Loucy (cell line): ENCODE measurements at regions not wholly inside any gene's neighbourhood (a gene's known extent, or its start where the extent isn't known, plus 50 kb on each side); places are given as distances from the start of the nearest gene placed in this dataset.

Source experiments
- H2AFZ ChIP-seq: fragments of 200-600 bp; sonication (generic); 2 replicates; pipeline ENCODE4 v1.6.0; 2016; ENCODE audit warnings: antibody characterized with exemption, mild to moderate bottlenecking, low read length, moderate library complexity
- H3F3A ChIP-seq: fragments of 200-600 bp; 2 replicates; pipeline ENCODE4 v1.6.0; 2016; ENCODE audit warnings: antibody characterized with exemption, low read depth, mild to moderate bottlenecking
- H3K27me3 ChIP-seq: fragments of 200-600 bp; sonication (generic); 2 replicates; pipeline ENCODE4 v1.6.1; 2014; ENCODE audit warnings: low read length, mild to moderate bottlenecking; ENCODE audit not compliant: insufficient read depth, poor library complexity, severe bottlenecking
- H3K36me3 ChIP-seq: fragments of 200-600 bp; sonication (generic); 2 replicates; pipeline ENCODE4 v1.6.1; 2016; ENCODE audit warnings: low read length; ENCODE audit not compliant: insufficient read depth
- H3K4me1 ChIP-seq: fragments of 200-600 bp; sonication (generic); 2 replicates; pipeline ENCODE4 v1.5.1; 2014; ENCODE audit warnings: low read length, mild to moderate bottlenecking; ENCODE audit not compliant: insufficient read depth, poor library complexity, severe bottlenecking
- H3K4me2 ChIP-seq: fragments of 200-600 bp; sonication (generic); 2 replicates; pipeline ENCODE4 v1.6.0; 2014; ENCODE audit warnings: antibody characterized with exemption, low read length, low read depth, mild to moderate bottlenecking; ENCODE audit not compliant: poor library complexity, severe bottlenecking
- H3K4me3 ChIP-seq: fragments of 200-600 bp; sonication (generic); 2 replicates; pipeline ENCODE4 v1.5.1; 2014; ENCODE audit warnings: low read length, mild to moderate bottlenecking, mixed read lengths; ENCODE audit not compliant: poor library complexity, severe bottlenecking
- H3K79me2 ChIP-seq: fragments of 200-600 bp; sonication (generic); 2 replicates; pipeline ENCODE4 v1.6.1; 2014; ENCODE audit warnings: low read length; ENCODE audit not compliant: insufficient read depth
- H3K9ac ChIP-seq: fragments of 200-600 bp; sonication (generic); 2 replicates; pipeline ENCODE4 v1.6.0; 2014; ENCODE audit warnings: mild to moderate bottlenecking, low read depth, low read length, moderate library complexity; ENCODE audit not compliant: poor library complexity, severe bottlenecking
- H3K9me2 ChIP-seq: fragments of 200-600 bp; sonication (generic); replicated peaks from 2 replicates; pipeline ENCODE4 v1.6.1; 2016; ENCODE audit warnings: low read depth, low read length, mixed read lengths
- H3K9me3 ChIP-seq: fragments of 200-600 bp; sonication (generic); 2 replicates; pipeline ENCODE4 v1.6.1; 2014; ENCODE audit warnings: mild to moderate bottlenecking, antibody characterized with exemption, low read length, low read depth; ENCODE audit not compliant: insufficient read depth
- H4K20me1 ChIP-seq: fragments of 200-600 bp; sonication (generic); 2 replicates; pipeline ENCODE4 v1.6.0; 2014; ENCODE audit warnings: antibody characterized with exemption, low read length, mild to moderate bottlenecking; ENCODE audit not compliant: insufficient read depth, poor library complexity, severe bottlenecking
- CTCF ChIP-seq: fragments of 200-600 bp; sonication (generic); conservative IDR thresholded peaks from 2 replicates; pipeline ENCODE4 v1.5.1; 2014; ENCODE audit warnings: mild to moderate bottlenecking, antibody characterized with exemption, low read length
- EZH2phosphoT487 ChIP-seq: fragments of 200-600 bp; IDR thresholded peaks from 2 replicates; pipeline ENCODE4 v1.6.1; 2018; ENCODE audit warnings: antibody characterized with exemption, mild to moderate bottlenecking, moderate library complexity, borderline replicate concordance

- H3K4me2 ChIP-seq = no peak overlapping the region
- no peaks in the 10 kb centered on the region for H4K20me1 ChIP-seq
- no peak overlapping the region for H2AFZ ChIP-seq
- H3F3A ChIP-seq = no peaks in the 10 kb centered on the region
- TF ChIP-seq CTCF (no peak), EZH2phosphoT487 (no peak)
- H3K9ac ChIP-seq = no peak overlapping the region
- no peaks in the 10 kb centered on the region for H3K36me3 ChIP-seq
- no peaks in the 10 kb centered on the region for H3K27me3 ChIP-seq
- H3K4me1 ChIP-seq = no peaks in the 10 kb centered on the region
- H3K9me3 ChIP-seq = no peaks in the 10 kb centered on the region
- H3K4me3 ChIP-seq = no peak overlapping the region
- no peaks in the 10 kb centered on the region for H3K9me2 ChIP-seq
- H3K79me2 ChIP-seq = no peaks in the 10 kb centered on the region
Observed at GRCh38 chr18:77607087-77607486, 357.4 kb downstream of the GALR1 start.

- no peak overlapping the region for H2AFZ ChIP-seq
- H3K4me3 ChIP-seq = no peak overlapping the region
- TF ChIP-seq CTCF = no peak
- TF ChIP-seq EZH2phosphoT487 = no peak
- no peaks in the 10 kb centered on the region for H3K27me3 ChIP-seq
- H4K20me1 ChIP-seq = no peaks in the 10 kb centered on the region
- H3K79me2 ChIP-seq = no peaks in the 10 kb centered on the region
- no peaks in the 10 kb centered on the region for H3K9me2 ChIP-seq
- H3K9ac ChIP-seq = no peak overlapping the region
- H3K36me3 ChIP-seq = no peaks in the 10 kb centered on the region
- H3K4me2 ChIP-seq = no peak overlapping the region
- no peaks in the 10 kb centered on the region for H3K4me1 ChIP-seq
- H3K9me3 ChIP-seq = no peaks in the 10 kb centered on the region
- H3F3A ChIP-seq = no peaks in the 10 kb centered on the region
Observed at GRCh38 chr18:77608807-77609206, 359.2 kb downstream of the GALR1 start.

GRCh38 chr18:77617694-77618093 is 368.0 kb downstream of the GALR1 start:
- Histone ChIP-seq H3K9me3 (no peaks in the 10 kb centered on the region), H3K27me3 (no peaks in the 10 kb centered on the region), H3F3A (no peaks in the 10 kb centered on the region), H3K4me3 (no peak overlapping the region), H3K4me1 (no peaks in the 10 kb centered on the region), H4K20me1 (no peaks in the 10 kb centered on the region), H3K36me3 (no peaks in the 10 kb centered on the region), H3K79me2 (no peaks in the 10 kb centered on the region), H3K9me2 (no peaks in the 10 kb centered on the region), H3K9ac (no peak overlapping the region), H3K4me2 (no peak overlapping the region), H2AFZ (no peak overlapping the region)
- TF ChIP-seq CTCF = no peak
- no peak for TF ChIP-seq EZH2phosphoT487
